GM21390 (cell line): ENCODE measurements at regions not wholly inside any gene's neighbourhood (a gene's known extent, or its start where the extent isn't known, plus 50 kb on each side); places are given as distances from the start of the nearest gene placed in this dataset.

ENCODE experiments used
- ATAC-seq: cut with Tn5 transposase; IDR thresholded peaks from one replicate; pipeline ENCODE4 v1.9.1; 2021; ENCODE audit not compliant: unreplicated experiment

GRCh38 chr2:191738003-191738402 lies 60.1 kb downstream of the NABP1 start:
- ATAC-seq, result no peak

GRCh38 chr2:191738667-191739066 lies 60.7 kb downstream of the NABP1 start:
- ATAC-seq, result no peak

GRCh38 chr2:191739194-191739593 lies 61.3 kb downstream of the NABP1 start:
- no peak for ATAC-seq

- ATAC-seq, result peak; percentile 88
Measured at GRCh38 chr2:191740016-191740419, 62.1 kb downstream of the NABP1 start.

- no peak for ATAC-seq
Measured at GRCh38 chr2:191740759-191741158, 62.8 kb downstream of the NABP1 start.

- ATAC-seq, result no peak
Measured at GRCh38 chr2:191746346-191747169, 68.6 kb downstream of the NABP1 start.

GRCh38 chr2:191747170-191747530 lies 69.2 kb downstream of the NABP1 start:
- no peak for ATAC-seq

GRCh38 chr2:191748059-191748461 lies 70.1 kb downstream of the NABP1 start:
- peak; percentile 38 for ATAC-seq

- ATAC-seq, result peak; percentile 77
Measured at GRCh38 chr2:191748528-191749180, 70.7 kb downstream of the NABP1 start.

- ATAC-seq, result no peak
Measured at GRCh38 chr2:191749181-191749540, 71.2 kb downstream of the NABP1 start.

GRCh38 chr2:191754103-191754502 lies 76.2 kb downstream of the NABP1 start:
- no peak for ATAC-seq

- ATAC-seq, result no peak
Measured at GRCh38 chr2:191756761-191757160, 78.8 kb downstream of the NABP1 start.

- ATAC-seq, result no peak
Measured at GRCh38 chr2:191757208-191757607, 79.3 kb downstream of the NABP1 start.

GRCh38 chr2:191758518-191759507 lies 80.9 kb downstream of the NABP1 start:
- ATAC-seq, result peak; percentile 100

GRCh38 chr2:191759680-191760079 lies 81.7 kb downstream of the NABP1 start:
- ATAC-seq, result no peak

GRCh38 chr2:191760655-191761262 lies 82.8 kb downstream of the NABP1 start:
- ATAC-seq, result no peak

- ATAC-seq, result no peak
Measured at GRCh38 chr2:191773136-191773535, 73.8 kb downstream of the CAVIN2 start.

- ATAC-seq, result no peak
Measured at GRCh38 chr2:191777351-191777750, 69.5 kb downstream of the CAVIN2 start.

- ATAC-seq, result no peak
Measured at GRCh38 chr2:191778041-191778440, 68.8 kb downstream of the CAVIN2 start.

- ATAC-seq, result no peak
Measured at GRCh38 chr2:191782351-191782750, 64.5 kb downstream of the CAVIN2 start.

- ATAC-seq, result peak; percentile 64
Measured at GRCh38 chr2:191783416-191783815, 63.5 kb downstream of the CAVIN2 start.
